Astrocyte (in vitro differentiated cells and primary cell): ENCODE measurements at regions not wholly inside any gene's neighbourhood (a gene's known extent, or its start where the extent isn't known, plus 50 kb on each side); places are given as distances from the start of the nearest gene placed in this dataset.

Experiments used
- CTCF ChIP-seq: IDR thresholded peaks from 2 replicates; pipeline ENCODE4 v1.5.1; 2011; ENCODE audit warnings: low read depth, mild to moderate bottlenecking, inconsistent platforms, low read length, moderate library complexity; ENCODE audit not compliant: insufficient read depth
- EZH2 ChIP-seq: IDR thresholded peaks from 2 replicates; pipeline ENCODE4 v1.6.1; 2012; ENCODE audit warnings: mild to moderate bottlenecking, low read length, inconsistent platforms; ENCODE audit not compliant: insufficient read depth

DNA sequence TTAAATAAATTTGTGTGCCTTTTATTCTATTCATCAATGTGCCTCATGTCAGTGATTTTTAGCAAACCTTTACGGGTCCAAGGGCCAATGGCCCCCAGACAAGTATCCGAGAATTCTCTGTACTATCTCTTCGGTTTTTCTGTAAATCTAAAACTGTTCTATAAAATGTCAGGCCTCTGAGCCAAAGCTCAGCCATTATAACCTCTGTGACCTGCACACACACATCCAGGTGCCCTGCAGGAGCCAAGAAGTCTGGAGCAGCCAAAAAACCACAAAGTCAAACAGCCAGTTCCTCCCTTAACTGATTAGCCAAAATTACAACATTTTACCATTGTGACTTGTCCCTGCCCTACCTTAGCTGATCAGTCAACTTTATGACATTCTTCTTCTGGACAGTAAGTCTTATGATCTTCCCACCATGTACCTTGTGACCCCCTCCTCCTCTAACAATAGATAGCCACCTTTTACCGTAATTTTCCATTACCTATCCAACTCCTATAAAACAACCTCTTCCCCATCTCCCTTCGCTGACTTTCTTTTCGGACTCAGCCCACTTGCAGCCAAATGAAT is 363.8 kb downstream of the SEMA3D start:
- TF ChIP-seq CTCF (no peak), EZH2 (no peak)
